ENCODE measurements at regions not wholly inside any gene's neighbourhood (a gene's known extent, or its start where the extent isn't known, plus 50 kb on each side); places are given as distances from the start of the nearest gene placed in this dataset.

GRCh38 chr12:58530742-58531062 is 389.6 kb downstream of the LRIG3 start:
- no peak for TF ChIP-seq POLR2A (IDR thresholded peaks at IDR 0.05; ENCODE audit: low read length)
- no peak for TF ChIP-seq GATA1 (IDR thresholded peaks at IDR 0.05; ENCODE audit: low read depth, low read length)

Measured in erythroblast (primary cell).